GM23338 (cell line): ENCODE measurements at regions not wholly inside any gene's neighbourhood (a gene's known extent, or its start where the extent isn't known, plus 50 kb on each side); places are given as distances from the start of the nearest gene placed in this dataset.

Experiments
- ATAC-seq: fragments of 200-7000 bp; cut with Tn5 transposase; 3 replicates; pipeline ENCODE4 v1.9.1; 2020
- DNase-seq: peaks from one replicate; pipeline ENCODE4 v3.0.0-alpha.2; 2015; ENCODE audit warnings: low spot score
- H2AFZ ChIP-seq: fragments of 200-600 bp; sonication (generic); 2 replicates; pipeline ENCODE4 v1.8.0; 2016; ENCODE audit warnings: antibody characterized with exemption, mild to moderate bottlenecking, moderate library complexity
- H3F3A ChIP-seq: fragments of 200-600 bp; sonication (generic); replicated peaks from 2 replicates; pipeline ENCODE4 v1.8.0; 2017; ENCODE audit warnings: antibody characterized with exemption, mixed run types, low read depth
- H3K27ac ChIP-seq: fragments of 200-600 bp; sonication (generic); 2 replicates; pipeline ENCODE4 v1.6.1; 2016; ENCODE audit warnings: low read depth
- H3K27me3 ChIP-seq: fragments of 200-600 bp; sonication (generic); 2 replicates; pipeline ENCODE4 v1.8.0; 2016; ENCODE audit warnings: mild to moderate bottlenecking, mixed run types, moderate library complexity; ENCODE audit not compliant: insufficient read depth
- H3K36me3 ChIP-seq: fragments of 200-600 bp; sonication (generic); 2 replicates; pipeline ENCODE4 v1.8.0; 2016; ENCODE audit warnings: mild to moderate bottlenecking; ENCODE audit not compliant: insufficient read depth
- H3K4me1 ChIP-seq: fragments of 200-600 bp; sonication (generic); 2 replicates; pipeline ENCODE4 v1.8.0; 2016; ENCODE audit warnings: mild to moderate bottlenecking, moderate library complexity; ENCODE audit not compliant: insufficient read depth
- H3K4me2 ChIP-seq: fragments of 200-600 bp; sonication (generic); 2 replicates; pipeline ENCODE4 v1.7.1; 2017; ENCODE audit warnings: mixed run types
- H3K4me3 ChIP-seq: fragments of 200-600 bp; sonication (generic); 2 replicates; pipeline ENCODE4 v1.6.1; 2016; ENCODE audit warnings: mixed run types
- H3K79me2 ChIP-seq: fragments of 200-600 bp; sonication (generic); replicated peaks from 2 replicates; pipeline ENCODE4 v1.8.0; 2017; ENCODE audit warnings: mild to moderate bottlenecking; ENCODE audit not compliant: insufficient read depth
- H3K9me2 ChIP-seq: fragments of 200-600 bp; sonication (generic); 2 replicates; pipeline ENCODE4 v1.8.0; 2017; ENCODE audit not compliant: insufficient read depth
- H4K20me1 ChIP-seq: fragments of 200-600 bp; sonication (generic); replicated peaks from 2 replicates; pipeline ENCODE4 v1.8.0; 2017; ENCODE audit warnings: mild to moderate bottlenecking; ENCODE audit not compliant: insufficient read depth
- H3K27ac Mint-ChIP-seq: 2 replicates; pipeline ENCODE4 v1.8.0; 2020; ENCODE audit warnings: inconsistent platforms, mild to moderate bottlenecking, moderate library complexity, mixed read lengths
- H3K27me3 Mint-ChIP-seq: 3 replicates; pipeline ENCODE4 v1.8.0; 2022; ENCODE audit warnings: low read depth, mild to moderate bottlenecking, moderate library complexity, mixed read lengths, inconsistent platforms; ENCODE audit not compliant: insufficient read depth, poor library complexity
- H3K36me3 Mint-ChIP-seq: 3 replicates; pipeline ENCODE4 v1.8.0; 2021; ENCODE audit warnings: low read depth, mild to moderate bottlenecking, inconsistent platforms, moderate library complexity, mixed read lengths
- H3K4me1 Mint-ChIP-seq: 3 replicates; pipeline ENCODE4 v1.8.0; 2020; ENCODE audit warnings: mild to moderate bottlenecking, inconsistent platforms, mixed read lengths
- H3K4me3 Mint-ChIP-seq: 3 replicates; pipeline ENCODE4 v1.8.0; 2021; ENCODE audit warnings: moderate library complexity, mild to moderate bottlenecking, inconsistent platforms, mixed read lengths
- H3K9me3 Mint-ChIP-seq: 3 replicates; pipeline ENCODE4 v1.8.0; 2020; ENCODE audit warnings: moderate library complexity, mild to moderate bottlenecking, inconsistent platforms, mixed read lengths
- CTCF ChIP-seq, 2 experiments: fragments of 200-600 bp in 1 of 2; sonication (generic) in 1 of 2; conservative IDR thresholded peaks; 2 replicates each; pipeline versions ENCODE4 v1.5.1 to v1.6.1; 2016 to 2017; ENCODE audit warnings: antibody characterized with exemption in 2 of 2, low read depth in 2 of 2, mild to moderate bottlenecking in 2 of 2, moderate library complexity in 1 of 2
- EZH2phosphoT487 ChIP-seq: fragments of 200-600 bp; sonication (generic); IDR thresholded peaks from one replicate; pipeline ENCODE4 v1.8.1; 2018; ENCODE audit warnings: antibody characterized with exemption; ENCODE audit not compliant: unreplicated experiment
- NANOG ChIP-seq: IDR thresholded peaks from 2 replicates; pipeline ENCODE4 v1.6.1; 2016; ENCODE audit warnings: antibody characterized with exemption, borderline replicate concordance
- REST ChIP-seq: IDR thresholded peaks from one replicate; pipeline ENCODE4 v1.6.1; 2018; ENCODE audit warnings: antibody characterized with exemption; ENCODE audit not compliant: unreplicated experiment
- ZNF114 ChIP-seq: fragments of 250-450 bp; sonication (Bioruptor Pico); IDR thresholded peaks from 2 replicates; pipeline ENCODE4 v1.5.0; 2020; ENCODE audit warnings: mild to moderate bottlenecking, moderate library complexity
- ZNF331 ChIP-seq: fragments of 250-450 bp; sonication (Bioruptor Pico); IDR thresholded peaks from 2 replicates; pipeline ENCODE4 v1.5.0; 2020; ENCODE audit warnings: low read depth, mild to moderate bottlenecking, moderate library complexity
- TF ChIP-seq, protein P1 (sequence below): fragments of 250-450 bp; sonication (Bioruptor Pico); IDR thresholded peaks from 2 replicates; pipeline ENCODE4 v1.5.0; 2020; ENCODE audit warnings: mild to moderate bottlenecking, moderate library complexity
- TF ChIP-seq, protein P2 (sequence below): IDR thresholded peaks from 2 replicates; pipeline ENCODE4 v1.6.1; 2016; ENCODE audit warnings: antibody characterized with exemption

DNA sequence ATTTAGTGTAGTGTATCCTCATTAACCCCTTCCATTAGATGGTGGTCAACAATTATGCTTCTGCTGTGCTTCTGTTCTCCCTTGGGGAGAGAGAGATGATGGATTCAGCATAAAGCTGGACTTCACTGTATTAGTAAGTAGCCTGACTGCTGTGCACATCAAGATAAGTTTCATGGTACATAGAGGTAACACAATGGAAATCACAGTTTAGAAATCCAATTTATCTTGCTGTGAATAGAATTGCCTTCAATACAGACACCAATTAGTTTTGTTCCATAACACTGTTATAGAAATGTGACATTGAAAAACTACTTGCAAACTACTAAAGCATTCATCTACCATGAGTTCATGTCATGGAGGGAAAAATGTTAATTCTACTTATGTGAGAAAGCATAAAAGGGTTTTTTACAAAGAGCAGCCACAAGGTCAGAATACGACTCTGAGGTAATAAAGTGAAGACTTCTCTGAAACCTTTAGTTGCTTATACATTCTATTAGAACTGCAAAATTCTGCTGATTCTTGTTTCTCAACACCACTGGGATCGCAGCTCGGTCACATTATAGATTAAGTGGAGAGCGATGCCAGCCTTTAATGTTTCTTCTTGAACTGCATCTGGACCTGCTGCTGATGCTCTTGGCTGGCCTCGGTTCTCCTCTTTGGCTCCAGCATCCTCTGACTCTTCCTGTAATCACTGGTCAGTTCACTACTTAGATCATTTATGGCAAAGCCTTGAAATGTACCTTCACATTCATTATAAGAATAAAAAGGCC, 190.8 kb downstream of the ATP23 start (continued):
- TF ChIP-seq CTCF (conservative IDR thresholded peaks at IDR 0.05; ENCODE audit: low read depth in 2 of 2): no peak
- TF ChIP-seq EZH2phosphoT487: no peak
- no peak for TF ChIP-seq ZNF114 (CRISPR knock-in tag)
- TF ChIP-seq NANOG: no peak

DNA sequence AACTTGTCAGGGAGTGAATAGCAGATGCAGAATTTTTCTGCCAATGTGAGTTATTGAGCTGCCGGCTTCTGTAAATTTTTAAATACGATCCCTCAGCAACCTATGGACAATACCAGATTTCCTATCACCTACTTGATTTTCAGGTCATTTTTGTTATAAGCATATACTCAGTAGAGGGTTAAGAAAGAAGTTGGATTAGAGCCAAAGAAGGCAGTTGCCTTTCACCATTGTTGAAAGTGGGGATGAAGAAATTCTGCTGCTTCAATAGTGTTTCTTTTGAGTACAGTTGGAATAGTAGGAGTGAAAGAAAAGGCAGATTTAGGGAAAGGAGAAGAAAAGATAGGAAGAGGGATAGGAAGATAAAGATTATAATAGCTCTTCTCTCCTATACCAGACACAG, 197.1 kb downstream of the ATP23 start:
- H3K36me3 Mint-ChIP-seq: peaks cover 3% of the 10 kb centered on the region; the same call in 1 of the 3 replicates
- no peak overlapping the region for H3K4me3 Mint-ChIP-seq
- Histone ChIP-seq H3K4me3 (no peak overlapping the region), H3K4me2 (no peak overlapping the region), H3F3A (no peaks in the 10 kb centered on the region), H3K27me3 (no peaks in the 10 kb centered on the region), H4K20me1 (no peaks in the 10 kb centered on the region), H3K9me2 (no peaks in the 10 kb centered on the region; the same call in 1 of the 2 replicates), H3K79me2 (no peaks in the 10 kb centered on the region), H3K36me3 (no peaks in the 10 kb centered on the region), H2AFZ (no peak overlapping the region), H3K27ac (no peak overlapping the region), H3K4me1 (peaks cover 12% of the 10 kb centered on the region; the same call in 1 of the 2 replicates)
- H3K27me3 Mint-ChIP-seq: no peaks in the 10 kb centered on the region
- peaks cover 8% of the 10 kb centered on the region; the same call in 2 of the 3 replicates for H3K9me3 Mint-ChIP-seq
- ATAC-seq (no peak), DNase-seq (no peak)
- peak overlapping the region; percentile 32; the same call in 1 of the 2 replicates for H3K27ac Mint-ChIP-seq
- peaks cover 22% of the 10 kb centered on the region for H3K4me1 Mint-ChIP-seq
- no peak for TF ChIP-seq CTCF (conservative IDR thresholded peaks at IDR 0.05; ENCODE audit: low read depth in 2 of 2)
- no peak for TF ChIP-seq REST
- TF ChIP-seq ZNF331 (CRISPR knock-in tag): no peak
- TF ChIP-seq NANOG: no peak
- TF ChIP-seq, protein P1, sequence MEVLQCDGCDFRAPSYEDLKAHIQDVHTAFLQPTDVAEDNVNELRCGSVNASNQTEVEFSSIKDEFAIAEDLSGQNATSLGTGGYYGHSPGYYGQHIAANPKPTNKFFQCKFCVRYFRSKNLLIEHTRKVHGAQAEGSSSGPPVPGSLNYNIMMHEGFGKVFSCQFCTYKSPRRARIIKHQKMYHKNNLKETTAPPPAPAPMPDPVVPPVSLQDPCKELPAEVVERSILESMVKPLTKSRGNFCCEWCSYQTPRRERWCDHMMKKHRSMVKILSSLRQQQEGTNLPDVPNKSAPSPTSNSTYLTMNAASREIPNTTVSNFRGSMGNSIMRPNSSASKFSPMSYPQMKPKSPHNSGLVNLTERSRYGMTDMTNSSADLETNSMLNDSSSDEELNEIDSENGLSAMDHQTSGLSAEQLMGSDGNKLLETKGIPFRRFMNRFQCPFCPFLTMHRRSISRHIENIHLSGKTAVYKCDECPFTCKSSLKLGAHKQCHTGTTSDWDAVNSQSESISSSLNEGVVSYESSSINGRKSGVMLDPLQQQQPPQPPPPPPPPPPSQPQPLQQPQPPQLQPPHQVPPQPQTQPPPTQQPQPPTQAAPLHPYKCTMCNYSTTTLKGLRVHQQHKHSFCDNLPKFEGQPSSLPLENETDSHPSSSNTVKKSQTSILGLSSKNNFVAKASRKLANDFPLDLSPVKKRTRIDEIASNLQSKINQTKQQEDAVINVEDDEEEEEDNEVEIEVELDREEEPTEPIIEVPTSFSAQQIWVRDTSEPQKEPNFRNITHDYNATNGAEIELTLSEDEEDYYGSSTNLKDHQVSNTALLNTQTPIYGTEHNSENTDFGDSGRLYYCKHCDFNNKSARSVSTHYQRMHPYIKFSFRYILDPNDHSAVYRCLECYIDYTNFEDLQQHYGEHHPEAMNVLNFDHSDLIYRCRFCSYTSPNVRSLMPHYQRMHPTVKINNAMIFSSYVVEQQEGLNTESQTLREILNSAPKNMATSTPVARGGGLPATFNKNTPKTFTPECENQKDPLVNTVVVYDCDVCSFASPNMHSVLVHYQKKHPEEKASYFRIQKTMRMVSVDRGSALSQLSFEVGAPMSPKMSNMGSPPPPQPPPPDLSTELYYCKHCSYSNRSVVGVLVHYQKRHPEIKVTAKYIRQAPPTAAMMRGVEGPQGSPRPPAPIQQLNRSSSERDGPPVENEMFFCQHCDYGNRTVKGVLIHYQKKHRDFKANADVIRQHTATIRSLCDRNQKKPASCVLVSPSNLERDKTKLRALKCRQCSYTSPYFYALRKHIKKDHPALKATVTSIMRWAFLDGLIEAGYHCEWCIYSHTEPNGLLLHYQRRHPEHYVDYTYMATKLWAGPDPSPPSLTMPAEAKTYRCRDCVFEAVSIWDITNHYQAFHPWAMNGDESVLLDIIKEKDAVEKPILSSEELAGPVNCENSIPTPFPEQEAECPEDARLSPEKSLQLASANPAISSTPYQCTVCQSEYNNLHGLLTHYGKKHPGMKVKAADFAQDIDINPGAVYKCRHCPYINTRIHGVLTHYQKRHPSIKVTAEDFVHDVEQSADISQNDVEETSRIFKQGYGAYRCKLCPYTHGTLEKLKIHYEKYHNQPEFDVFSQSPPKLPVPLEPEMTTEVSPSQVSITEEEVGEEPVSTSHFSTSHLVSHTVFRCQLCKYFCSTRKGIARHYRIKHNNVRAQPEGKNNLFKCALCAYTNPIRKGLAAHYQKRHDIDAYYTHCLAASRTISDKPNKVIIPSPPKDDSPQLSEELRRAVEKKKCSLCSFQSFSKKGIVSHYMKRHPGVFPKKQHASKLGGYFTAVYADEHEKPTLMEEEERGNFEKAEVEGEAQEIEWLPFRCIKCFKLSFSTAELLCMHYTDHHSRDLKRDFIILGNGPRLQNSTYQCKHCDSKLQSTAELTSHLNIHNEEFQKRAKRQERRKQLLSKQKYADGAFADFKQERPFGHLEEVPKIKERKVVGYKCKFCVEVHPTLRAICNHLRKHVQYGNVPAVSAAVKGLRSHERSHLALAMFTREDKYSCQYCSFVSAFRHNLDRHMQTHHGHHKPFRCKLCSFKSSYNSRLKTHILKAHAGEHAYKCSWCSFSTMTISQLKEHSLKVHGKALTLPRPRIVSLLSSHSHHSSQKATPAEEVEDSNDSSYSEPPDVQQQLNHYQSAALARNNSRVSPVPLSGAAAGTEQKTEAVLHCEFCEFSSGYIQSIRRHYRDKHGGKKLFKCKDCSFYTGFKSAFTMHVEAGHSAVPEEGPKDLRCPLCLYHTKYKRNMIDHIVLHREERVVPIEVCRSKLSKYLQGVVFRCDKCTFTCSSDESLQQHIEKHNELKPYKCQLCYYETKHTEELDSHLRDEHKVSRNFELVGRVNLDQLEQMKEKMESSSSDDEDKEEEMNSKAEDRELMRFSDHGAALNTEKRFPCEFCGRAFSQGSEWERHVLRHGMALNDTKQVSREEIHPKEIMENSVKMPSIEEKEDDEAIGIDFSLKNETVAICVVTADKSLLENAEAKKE (CRISPR knock-in tag): no peak
- TF ChIP-seq ZNF114 (CRISPR knock-in tag): no peak
- TF ChIP-seq, protein P2, sequence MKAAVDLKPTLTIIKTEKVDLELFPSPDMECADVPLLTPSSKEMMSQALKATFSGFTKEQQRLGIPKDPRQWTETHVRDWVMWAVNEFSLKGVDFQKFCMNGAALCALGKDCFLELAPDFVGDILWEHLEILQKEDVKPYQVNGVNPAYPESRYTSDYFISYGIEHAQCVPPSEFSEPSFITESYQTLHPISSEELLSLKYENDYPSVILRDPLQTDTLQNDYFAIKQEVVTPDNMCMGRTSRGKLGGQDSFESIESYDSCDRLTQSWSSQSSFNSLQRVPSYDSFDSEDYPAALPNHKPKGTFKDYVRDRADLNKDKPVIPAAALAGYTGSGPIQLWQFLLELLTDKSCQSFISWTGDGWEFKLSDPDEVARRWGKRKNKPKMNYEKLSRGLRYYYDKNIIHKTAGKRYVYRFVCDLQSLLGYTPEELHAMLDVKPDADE: no peak
